Esophagus (tissue), 2 donors: ENCODE measurements at regions not wholly inside any gene's neighbourhood (a gene's known extent, or its start where the extent isn't known, plus 50 kb on each side); places are given as distances from the start of the nearest gene placed in this dataset.

Experiments used
- H3K27ac ChIP-seq, 2 donors: one replicate each; pipeline ENCODE4 v1.5.1; 2013; ENCODE audit warnings: low read depth in 2 of 2, mild to moderate bottlenecking in 2 of 2, inconsistent platforms in 1 of 2, low read length in 1 of 2, moderate library complexity in 1 of 2
- H3K27me3 ChIP-seq, 2 donors: one replicate each; pipeline ENCODE4 v1.6.1; 2013; ENCODE audit warnings: low read length in 2 of 2, control low read depth in 1 of 2, mild to moderate bottlenecking in 1 of 2; ENCODE audit not compliant: insufficient read depth in 2 of 2, control insufficient read depth in 1 of 2
- H3K36me3 ChIP-seq, 2 donors: one replicate each; pipeline ENCODE4 v1.6.1; 2013; ENCODE audit warnings: low read length in 1 of 2; ENCODE audit not compliant: control insufficient read depth in 2 of 2, insufficient read depth in 2 of 2
- H3K4me1 ChIP-seq, 2 donors: one replicate each; pipeline ENCODE4 v1.6.1; 2013; ENCODE audit warnings: low read length in 1 of 2; ENCODE audit not compliant: control insufficient read depth in 2 of 2, insufficient read depth in 2 of 2
- H3K4me3 ChIP-seq, 2 donors: one replicate each; pipeline ENCODE4 v1.5.1; 2013; ENCODE audit warnings: low read length in 2 of 2, mild to moderate bottlenecking in 2 of 2, low read depth in 1 of 2, moderate library complexity in 1 of 2
- H3K9me3 ChIP-seq, 2 donors: one replicate each; pipeline ENCODE4 v1.6.1; 2013; ENCODE audit warnings: mild to moderate bottlenecking in 2 of 2, low read depth in 1 of 2, low read length in 1 of 2, moderate library complexity in 1 of 2; ENCODE audit not compliant: control insufficient read depth in 2 of 2, insufficient read depth in 1 of 2
- WGBS, 2 donors: extraction: QIAGEN DNeasy Blood & Tissue Kit; methylation state at CpG; one replicate each; pipeline ENCODE4 v1.1.7; 2013; 5-methylcytosine and 5-hydroxymethylcytosine counted together
- donor health status: healthy with polysubstance abuse.
- donor health status: Bipolar disorder and iron deficiency.

GRCh38 chr2:205937211-205937610 is 148.8 kb downstream of the INO80D start:
- WGBS, 2 donors = 98 to 100% methylated on average over 1 of the region's 1 CpG
- H3K4me3 ChIP-seq = no peak overlapping the region
- no peaks in the 10 kb centered on the region for H3K36me3 ChIP-seq
- no peak overlapping the region for H3K27ac ChIP-seq
- H3K9me3 ChIP-seq = no peaks in the 10 kb centered on the region
- no peaks in the 10 kb centered on the region for H3K4me1 ChIP-seq
- no peaks in the 10 kb centered on the region for H3K27me3 ChIP-seq

- Histone ChIP-seq H3K4me1 (no peaks in the 10 kb centered on the region), H3K27ac (no peak overlapping the region), H3K27me3 (no peaks in the 10 kb centered on the region), H3K4me3 (no peak overlapping the region), H3K36me3 (no peaks in the 10 kb centered on the region), H3K9me3 (no peaks in the 10 kb centered on the region)
- WGBS, 2 donors = 73% methylated on average over 10 of the region's 10 CpGs
These were observed 149.5 kb downstream of the INO80D start for GRCh38 chr2:205936446-205936845.

GRCh38 chr2:205934443-205934842 is 151.5 kb downstream of the INO80D start:
- WGBS, 2 donors = 79 to 82% methylated on average over 1 of the region's 1 CpG

GRCh38 chr2:205932861-205933260 is 153.1 kb downstream of the INO80D start:
- H3K36me3 ChIP-seq = no peaks in the 10 kb centered on the region
- no peaks in the 10 kb centered on the region for H3K4me1 ChIP-seq
- H3K27ac ChIP-seq = no peak overlapping the region
- 68 to 92% methylated on average over 2 of the region's 2 CpGs for WGBS, 2 donors
- no peaks in the 10 kb centered on the region for H3K9me3 ChIP-seq
- H3K27me3 ChIP-seq = no peaks in the 10 kb centered on the region
- no peak overlapping the region for H3K4me3 ChIP-seq

More at GRCh38 chr2:205934443-205934842, 151.5 kb downstream of the INO80D start:
- no peak overlapping the region for H3K4me3 ChIP-seq
- H3K4me1 ChIP-seq = no peaks in the 10 kb centered on the region
- H3K9me3 ChIP-seq = no peaks in the 10 kb centered on the region
- H3K36me3 ChIP-seq = no peaks in the 10 kb centered on the region
- no peaks in the 10 kb centered on the region for H3K27me3 ChIP-seq
- H3K27ac ChIP-seq = no peak overlapping the region

- H3K4me3 ChIP-seq = no peak overlapping the region
- WGBS, 2 donors = 96 to 100% methylated on average over 3 of the region's 3 CpGs
These were observed 154.6 kb downstream of the INO80D start for GRCh38 chr2:205931388-205931787.

GRCh38 chr2:205930209-205930608 is 155.8 kb downstream of the INO80D start:
- Histone ChIP-seq H3K36me3 (no peaks in the 10 kb centered on the region), H3K27me3 (no peaks in the 10 kb centered on the region), H3K27ac (no peak overlapping the region), H3K9me3 (no peaks in the 10 kb centered on the region), H3K4me1 (no peaks in the 10 kb centered on the region), H3K4me3 (no peak overlapping the region)
- WGBS, 2 donors = 60 to 63% methylated on average over 4 of the region's 4 CpGs

More at GRCh38 chr2:205931388-205931787, 154.6 kb downstream of the INO80D start:
- no peaks in the 10 kb centered on the region for H3K36me3 ChIP-seq
- no peak overlapping the region for H3K27ac ChIP-seq
- no peaks in the 10 kb centered on the region for H3K27me3 ChIP-seq
- no peaks in the 10 kb centered on the region for H3K4me1 ChIP-seq
- no peaks in the 10 kb centered on the region for H3K9me3 ChIP-seq

- WGBS, 2 donors = 64 to 94% methylated on average over 9 of the region's 9 CpGs
- no peak overlapping the region for H3K27ac ChIP-seq
- H3K36me3 ChIP-seq = no peaks in the 10 kb centered on the region
- H3K4me1 ChIP-seq = no peaks in the 10 kb centered on the region
- no peak overlapping the region for H3K4me3 ChIP-seq
- H3K9me3 ChIP-seq = no peaks in the 10 kb centered on the region
- no peaks in the 10 kb centered on the region for H3K27me3 ChIP-seq
These were observed 156.6 kb downstream of the INO80D start for GRCh38 chr2:205929246-205929942.

- H3K36me3 ChIP-seq = no peaks in the 10 kb centered on the region
- H3K9me3 ChIP-seq = no peaks in the 10 kb centered on the region
- H3K27me3 ChIP-seq = no peaks in the 10 kb centered on the region
- no peaks in the 10 kb centered on the region for H3K4me1 ChIP-seq
- no peak overlapping the region for H3K4me3 ChIP-seq
- 11 to 13% methylated on average over 33 of the region's 33 CpGs for WGBS, 2 donors
- H3K27ac ChIP-seq = no peak overlapping the region
These were observed 160.3 kb downstream of the INO80D start for GRCh38 chr2:205925373-205926337.

- Histone ChIP-seq H3K4me3 (no peak overlapping the region), H3K9me3 (no peaks in the 10 kb centered on the region), H3K36me3 (no peaks in the 10 kb centered on the region), H3K4me1 (no peaks in the 10 kb centered on the region), H3K27ac (no peak overlapping the region), H3K27me3 (no peaks in the 10 kb centered on the region)
- WGBS, 2 donors = 51 to 68% methylated on average over 9 of the region's 9 CpGs
These were observed 161.3 kb downstream of the INO80D start for GRCh38 chr2:205924676-205925075.
